HG02943 (cell line): ENCODE measurements at regions not wholly inside any gene's neighbourhood (a gene's known extent, or its start where the extent isn't known, plus 50 kb on each side); places are given as distances from the start of the nearest gene placed in this dataset.

ENCODE experiments used
- ATAC-seq: cut with Tn5 transposase; IDR thresholded peaks from one replicate; pipeline ENCODE4 v1.9.1; 2021; ENCODE audit warnings: mild to moderate bottlenecking, low read depth, moderate library complexity; ENCODE audit not compliant: unreplicated experiment

GRCh38 chr11:104661901-104662300, 236.4 kb downstream of the CASP12 start:
- no peak for ATAC-seq

GRCh38 chr11:104661471-104661870, 236.8 kb downstream of the CASP12 start:
- ATAC-seq: no peak

- ATAC-seq: no peak
Observed at GRCh38 chr11:104658177-104658576, 240.1 kb downstream of the CASP12 start.

- no peak for ATAC-seq
Observed at GRCh38 chr11:104657083-104657482, 241.2 kb downstream of the CASP12 start.

GRCh38 chr11:104655066-104655465, 243.2 kb downstream of the CASP12 start:
- no peak for ATAC-seq

GRCh38 chr11:104654181-104654813, 244.0 kb downstream of the CASP12 start:
- no peak for ATAC-seq

- no peak for ATAC-seq
Observed at GRCh38 chr11:104653407-104653806, 244.9 kb downstream of the CASP12 start.

- no peak for ATAC-seq
Observed at GRCh38 chr11:104652996-104653395, 245.3 kb downstream of the CASP12 start.

GRCh38 chr11:104650234-104650633, 248.0 kb downstream of the CASP12 start:
- ATAC-seq: no peak

- no peak for ATAC-seq
Observed at GRCh38 chr11:104649002-104649401, 249.3 kb downstream of the CASP12 start.

GRCh38 chr11:104645261-104646222, 252.7 kb downstream of the CASP12 start:
- ATAC-seq: no peak

- no peak for ATAC-seq
Observed at GRCh38 chr11:104637662-104638170, 260.5 kb downstream of the CASP12 start.

GRCh38 chr11:104633226-104633625, 265.0 kb downstream of the CASP12 start:
- ATAC-seq: no peak

- no peak for ATAC-seq
Observed at GRCh38 chr11:104630352-104630751, 267.9 kb downstream of the CASP12 start.

GRCh38 chr11:104625246-104625645, 273.0 kb downstream of the CASP12 start:
- ATAC-seq: no peak

- ATAC-seq: no peak
Observed at GRCh38 chr11:104624021-104624420, 274.2 kb downstream of the CASP12 start.

GRCh38 chr11:104623518-104623917, 274.7 kb downstream of the CASP12 start:
- ATAC-seq: no peak

GRCh38 chr11:104620991-104621390, 277.3 kb downstream of the CASP12 start:
- ATAC-seq: no peak

- no peak for ATAC-seq
Observed at GRCh38 chr11:104619751-104620150, 278.5 kb downstream of the CASP12 start.

- no peak for ATAC-seq
Observed at GRCh38 chr11:104618954-104619353, 279.3 kb downstream of the CASP12 start.

GRCh38 chr11:104614961-104615360, 283.3 kb downstream of the CASP12 start:
- ATAC-seq: no peak
